ENCODE measurements at regions not wholly inside any gene's neighbourhood (a gene's known extent, or its start where the extent isn't known, plus 50 kb on each side); places are given as distances from the start of the nearest gene placed in this dataset.
"Not testable (repeated sequence)": the region's sequence is repeated elsewhere in the genome, so short reads cannot be mapped to it uniquely, and the experiment has no call there.

- DNase-seq (ENCODE audit: low read depth in 2 of 3, low spot score in 2 of 3): no peak
These were observed 1498.8 kb downstream of the MAT2B start for GRCh38 chr5:165004175-165004574.

GRCh38 chr5:165014439-165014838, 1509.0 kb downstream of the MAT2B start:
- no peak for DNase-seq (ENCODE audit: low read depth in 2 of 3, low spot score in 2 of 3)

- DNase-seq (ENCODE audit: low read depth in 2 of 3, low spot score in 2 of 3): no peak
These were observed 1509.7 kb downstream of the MAT2B start for GRCh38 chr5:165015126-165015525.

- DNase-seq (ENCODE audit: low read depth in 2 of 3, low spot score in 2 of 3): no peak
These were observed 1510.1 kb downstream of the MAT2B start for GRCh38 chr5:165015547-165015946.

- no peak for DNase-seq (ENCODE audit: low read depth in 2 of 3, low spot score in 2 of 3)
These were observed 1521.6 kb downstream of the MAT2B start for GRCh38 chr5:165026971-165027370.

- no peak for DNase-seq (ENCODE audit: low read depth in 2 of 3, low spot score in 2 of 3)
These were observed 1522.9 kb downstream of the MAT2B start for GRCh38 chr5:165028356-165028755.

GRCh38 chr5:165029099-165029870, 1523.9 kb downstream of the MAT2B start:
- peak in 2 of 3 donors; percentile 77 to 94 for DNase-seq (ENCODE audit: low read depth in 2 of 3, low spot score in 2 of 3)

- DNase-seq (ENCODE audit: low read depth in 2 of 3, low spot score in 2 of 3): no peak
These were observed 1525.6 kb downstream of the MAT2B start for GRCh38 chr5:165030971-165031370.

- DNase-seq (ENCODE audit: low read depth in 2 of 3, low spot score in 2 of 3): no peak
These were observed 1526.0 kb downstream of the MAT2B start for GRCh38 chr5:165031371-165031770.

- no peak for DNase-seq (ENCODE audit: low read depth in 2 of 3, low spot score in 2 of 3)
These were observed 1530.1 kb downstream of the MAT2B start for GRCh38 chr5:165035520-165035919.

- no peak for DNase-seq (ENCODE audit: low read depth in 2 of 3, low spot score in 2 of 3)
These were observed 1534.3 kb downstream of the MAT2B start for GRCh38 chr5:165039748-165040147.

- not testable (repeated sequence) for DNase-seq (ENCODE audit: low read depth in 2 of 3, low spot score in 2 of 3)
These were observed 1540.5 kb downstream of the MAT2B start for GRCh38 chr5:165045941-165046340.

GRCh38 chr5:165055476-165055875, 1550.1 kb downstream of the MAT2B start:
- DNase-seq (ENCODE audit: low read depth in 2 of 3, low spot score in 2 of 3): no peak

- DNase-seq (ENCODE audit: low read depth in 2 of 3, low spot score in 2 of 3): no peak
These were observed 1551.7 kb downstream of the MAT2B start for GRCh38 chr5:165057145-165057544.

- no peak for DNase-seq (ENCODE audit: low read depth in 2 of 3, low spot score in 2 of 3)
These were observed 1561.4 kb downstream of the MAT2B start for GRCh38 chr5:165066751-165067385.

- DNase-seq (ENCODE audit: low read depth in 2 of 3, low spot score in 2 of 3): no peak
These were observed 1571.3 kb downstream of the MAT2B start for GRCh38 chr5:165076686-165077085.

GRCh38 chr5:165079389-165079788, 1574.0 kb downstream of the MAT2B start:
- DNase-seq (ENCODE audit: low read depth in 2 of 3, low spot score in 2 of 3): no peak

- DNase-seq (ENCODE audit: low read depth in 2 of 3, low spot score in 2 of 3): no peak
These were observed 1578.0 kb downstream of the MAT2B start for GRCh38 chr5:165083394-165083793.

- no peak for DNase-seq (ENCODE audit: low read depth in 2 of 3, low spot score in 2 of 3)
These were observed 1581.0 kb downstream of the MAT2B start for GRCh38 chr5:165086465-165086864.

- no peak for DNase-seq (ENCODE audit: low read depth in 2 of 3, low spot score in 2 of 3)
These were observed 1589.4 kb downstream of the MAT2B start for GRCh38 chr5:165094782-165095181.

GRCh38 chr5:165101709-165102108, 1596.3 kb downstream of the MAT2B start:
- DNase-seq (ENCODE audit: low read depth in 2 of 3, low spot score in 2 of 3): no peak

GRCh38 chr5:165104611-165105010, 1599.2 kb downstream of the MAT2B start:
- no peak for DNase-seq (ENCODE audit: low read depth in 2 of 3, low spot score in 2 of 3)

All from hematopoietic multipotent progenitor cell (in vitro differentiated cells).